ENCODE measurements at regions not wholly inside any gene's neighbourhood (a gene's known extent, or its start where the extent isn't known, plus 50 kb on each side); places are given as distances from the start of the nearest gene placed in this dataset.
"Not testable (repeated sequence)": the region's sequence is repeated elsewhere in the genome, so short reads cannot be mapped to it uniquely, and the experiment has no call there.

- intact Hi-C loops (cut with micrococcal nuclease): no loop called here
Observed at GRCh38 chr2:22056621-22057132, 932.9 kb downstream of the TDRD15 start.

DNA sequence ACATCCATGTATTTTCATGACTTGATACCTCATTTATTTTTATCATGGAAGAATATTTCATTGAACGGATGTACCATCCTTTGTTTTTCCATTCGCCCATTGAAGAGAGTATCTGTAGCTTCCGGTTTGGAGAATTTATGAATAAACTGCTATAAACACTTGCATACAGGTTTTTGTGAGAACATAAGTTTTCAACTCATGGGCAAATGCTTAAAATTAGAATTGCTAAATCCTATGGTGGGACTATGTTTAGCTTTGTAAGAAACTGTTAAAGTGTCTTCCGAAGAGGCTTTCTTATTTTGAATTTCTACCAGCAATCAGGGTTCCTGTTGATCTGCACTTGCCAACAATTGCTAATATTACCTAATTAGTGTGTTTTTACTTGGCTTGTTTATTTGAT lies 938.9 kb downstream of the TDRD15 start:
- intact Hi-C loops (cut with micrococcal nuclease): no loop called here

DNA sequence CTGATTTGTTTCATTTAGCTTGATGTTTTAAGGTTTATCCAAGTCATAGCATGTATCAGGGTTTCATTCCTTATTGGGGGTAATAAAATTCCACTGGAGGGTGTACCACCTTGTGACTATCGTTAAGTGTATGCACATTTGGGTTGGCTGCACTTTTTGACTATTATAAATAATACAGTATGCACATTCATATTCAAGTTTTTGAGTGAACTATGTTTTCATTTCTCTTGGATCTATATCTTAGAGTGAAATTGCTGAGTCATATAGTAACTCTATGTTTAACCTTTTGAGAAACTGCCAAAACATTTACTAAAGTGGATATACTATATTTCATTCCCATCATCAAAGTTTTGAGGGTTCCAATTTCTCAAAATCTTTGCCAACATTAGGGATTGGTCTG lies 952.7 kb downstream of the TDRD15 start:
- intact Hi-C loops (cut with micrococcal nuclease): no loop called here

DNA sequence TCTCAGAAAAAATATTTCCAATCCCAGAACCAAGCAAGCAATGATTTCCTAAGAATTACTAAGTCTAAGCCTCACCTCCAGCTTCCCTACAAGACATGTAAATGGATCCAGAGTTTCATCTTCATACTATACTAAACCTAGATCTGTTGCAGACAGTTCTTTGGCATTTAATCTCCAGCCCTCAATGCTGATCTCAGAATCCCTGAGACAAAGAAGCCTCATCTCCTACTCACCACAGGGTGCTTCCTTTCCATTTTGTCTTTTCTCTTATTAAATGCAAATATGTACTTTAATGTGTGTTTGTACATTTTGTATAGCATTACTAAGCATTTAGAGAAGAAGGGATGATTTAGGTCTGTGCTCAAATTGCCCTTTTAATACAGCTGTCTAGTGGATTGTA lies 954.9 kb downstream of the TDRD15 start:
- intact Hi-C loops (cut with micrococcal nuclease): no loop called here

DNA sequence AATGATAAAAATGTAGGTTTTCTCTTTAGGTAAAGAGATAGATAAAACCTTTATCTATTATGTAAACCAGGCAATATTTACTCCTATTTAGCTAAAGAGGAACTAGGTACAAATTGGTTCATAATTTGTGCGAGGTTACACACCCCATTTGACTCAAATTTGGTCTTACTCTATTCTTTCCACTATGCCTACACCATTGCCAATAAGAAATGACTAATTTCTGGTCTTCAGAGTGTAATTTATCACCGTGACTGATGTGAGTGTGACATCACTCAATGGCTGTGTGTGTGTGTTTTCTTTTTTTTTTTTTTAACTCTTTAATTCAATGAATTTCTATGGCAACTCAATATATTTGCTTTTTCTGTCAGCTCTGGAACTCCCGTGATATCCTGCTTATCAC lies 955.8 kb downstream of the TDRD15 start:
- intact Hi-C loops (cut with micrococcal nuclease): no loop called here

DNA sequence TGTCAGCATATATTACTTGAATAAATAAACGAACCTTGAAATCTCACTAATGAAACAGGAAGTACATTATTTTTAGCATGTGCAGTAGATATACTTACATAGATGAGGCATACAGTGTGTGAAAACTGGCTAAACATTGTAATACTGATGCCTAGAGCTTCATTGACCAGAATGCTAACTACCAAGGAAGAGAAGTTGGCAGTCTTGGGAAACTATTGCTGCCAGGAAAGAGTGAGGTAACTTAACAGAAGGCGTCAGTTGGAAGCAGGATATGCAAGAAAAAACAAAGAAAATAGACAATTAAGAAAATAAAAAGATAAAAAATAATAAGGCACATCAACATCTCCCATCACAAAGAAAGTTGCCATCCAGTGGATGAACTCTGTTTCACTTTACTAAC lies 963.0 kb downstream of the TDRD15 start:
- intact Hi-C loops (cut with micrococcal nuclease): no loop called here

- intact Hi-C loops (cut with micrococcal nuclease): not testable (repeated sequence)
Observed at GRCh38 chr2:22103617-22104016, 979.8 kb downstream of the TDRD15 start.

DNA sequence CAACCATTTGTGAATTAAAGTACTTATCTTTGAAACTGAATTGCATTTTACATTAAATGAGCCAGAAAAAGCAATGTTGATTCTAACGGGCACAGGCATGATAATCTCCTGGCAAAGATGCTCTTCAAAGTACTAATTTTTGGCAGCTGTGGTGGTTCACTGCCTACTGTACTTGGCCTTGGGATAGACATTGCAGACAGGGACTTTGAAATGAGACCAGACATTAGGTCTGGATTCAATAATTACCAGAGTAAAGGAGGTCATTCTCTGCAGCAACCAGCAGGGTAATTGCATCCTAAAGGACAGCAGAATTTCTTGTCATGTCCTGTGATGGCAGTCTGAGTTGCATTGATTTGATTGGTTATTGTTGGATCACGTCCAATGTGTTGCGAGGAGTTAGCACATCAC lies 986.5 kb downstream of the TDRD15 start:
- intact Hi-C loops (cut with micrococcal nuclease): no loop called here

DNA sequence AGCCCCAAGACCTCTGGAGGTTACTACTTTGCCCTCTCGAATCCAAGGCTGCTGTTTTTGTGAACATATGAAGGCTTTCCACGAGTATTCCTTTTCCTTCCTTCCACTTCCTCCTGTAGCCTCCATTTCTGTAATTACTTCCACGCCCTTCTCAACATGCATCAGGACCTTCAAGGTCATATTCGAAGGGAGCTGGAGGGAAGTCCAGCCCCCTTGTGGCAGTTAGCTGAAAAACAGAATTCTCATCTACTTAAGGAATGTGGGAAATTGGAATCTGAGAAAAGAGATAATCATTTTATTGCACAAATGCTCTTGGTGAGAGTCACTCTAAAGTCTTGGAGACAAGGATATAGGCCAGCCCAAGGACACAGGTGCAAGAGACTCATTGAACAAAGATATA lies 1000.2 kb downstream of the TDRD15 start:
- intact Hi-C loops (cut with micrococcal nuclease): no loop called here

DNA sequence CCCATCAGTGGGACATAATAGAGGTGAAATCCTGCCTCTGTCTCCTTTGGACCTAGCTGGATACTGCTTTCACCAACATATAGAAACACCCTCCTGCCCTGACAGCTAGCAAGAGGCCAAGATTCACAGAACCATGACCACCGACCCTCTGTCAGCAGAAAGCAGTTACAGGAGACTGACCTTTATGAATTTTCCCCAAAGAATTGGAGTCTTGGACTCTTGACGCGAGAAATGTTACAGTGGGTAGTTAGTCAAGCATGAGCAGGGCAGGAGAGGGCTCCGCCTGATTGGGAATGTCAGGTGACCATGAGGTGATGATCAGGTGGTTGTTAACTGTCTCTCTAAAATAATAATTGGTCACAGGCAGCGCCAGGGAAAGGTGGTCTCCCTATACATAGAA lies 1002.3 kb downstream of the TDRD15 start:
- intact Hi-C loops (cut with micrococcal nuclease): no loop called here

DNA sequence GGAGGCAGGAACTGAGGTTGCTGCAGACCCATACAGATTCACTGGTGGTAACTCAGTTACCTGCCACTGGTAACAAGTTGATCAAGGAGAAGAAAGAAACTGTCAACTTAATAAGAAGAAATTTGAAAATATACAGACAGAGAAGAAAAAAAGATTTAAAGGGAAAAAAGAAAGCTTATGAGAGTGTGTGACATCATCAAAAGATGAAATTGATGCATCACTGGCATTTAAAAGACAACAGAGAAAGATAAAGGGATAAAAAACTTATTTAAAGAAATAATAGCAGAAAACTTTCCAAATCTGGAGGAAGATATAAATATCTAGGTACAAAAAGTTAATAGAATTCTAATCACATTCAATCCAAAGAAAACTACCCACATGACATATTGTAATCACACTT lies 1003.2 kb downstream of the TDRD15 start:
- intact Hi-C loops (cut with micrococcal nuclease): no loop called here

DNA sequence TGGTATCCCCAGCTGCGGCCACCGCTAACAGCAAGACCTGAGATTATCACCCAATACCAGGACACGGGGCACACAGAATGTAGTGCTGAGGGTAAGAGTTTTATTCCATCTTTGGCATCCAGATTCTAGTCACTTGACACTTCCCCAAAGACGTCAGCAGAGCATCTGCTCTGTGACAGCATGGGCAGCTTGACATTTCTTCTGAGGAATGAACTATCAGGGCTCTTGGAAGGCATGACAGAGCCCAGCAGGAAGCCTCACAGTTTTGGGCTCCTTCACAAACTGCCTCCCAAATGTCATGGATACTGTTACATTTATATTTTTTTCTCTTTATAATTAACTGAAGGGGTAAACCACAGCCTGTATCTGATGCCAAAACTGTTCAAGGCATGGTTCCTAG lies 1010.7 kb downstream of the TDRD15 start:
- intact Hi-C loops (cut with micrococcal nuclease): no loop called here

GRCh38 chr2:22136446-22136845 lies 1012.7 kb downstream of the TDRD15 start:
- intact Hi-C loops (cut with micrococcal nuclease): no loop called here

GRCh38 chr2:22143840-22144239 lies 1020.1 kb downstream of the TDRD15 start:
- intact Hi-C loops (cut with micrococcal nuclease): no loop called here

GRCh38 chr2:22153931-22154613 lies 1030.3 kb downstream of the TDRD15 start:
- intact Hi-C loops (cut with micrococcal nuclease): no loop called here

GRCh38 chr2:22156661-22157060 lies 1032.9 kb downstream of the TDRD15 start:
- intact Hi-C loops (cut with micrococcal nuclease): not testable (repeated sequence)

DNA sequence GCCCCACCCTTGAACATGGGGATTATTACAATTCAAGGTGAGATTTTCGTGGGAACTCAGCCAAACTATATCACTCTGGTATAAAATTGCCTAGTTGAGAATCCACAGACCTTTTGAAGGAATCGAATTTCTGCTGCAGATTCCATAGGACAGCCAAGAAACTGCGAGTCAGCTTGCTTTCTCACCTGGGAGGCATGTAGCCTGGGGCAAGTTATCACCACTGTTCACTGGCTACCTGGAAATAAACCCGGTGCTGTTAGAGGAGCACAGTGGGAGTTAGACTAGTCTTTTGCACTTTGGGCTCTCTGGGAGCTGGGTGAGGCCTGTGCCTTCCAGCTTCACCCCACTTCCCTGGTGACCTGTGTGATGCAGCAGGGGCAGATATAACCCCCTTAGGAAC lies 1043.5 kb downstream of the TDRD15 start:
- intact Hi-C loops (cut with micrococcal nuclease): no loop called here

DNA sequence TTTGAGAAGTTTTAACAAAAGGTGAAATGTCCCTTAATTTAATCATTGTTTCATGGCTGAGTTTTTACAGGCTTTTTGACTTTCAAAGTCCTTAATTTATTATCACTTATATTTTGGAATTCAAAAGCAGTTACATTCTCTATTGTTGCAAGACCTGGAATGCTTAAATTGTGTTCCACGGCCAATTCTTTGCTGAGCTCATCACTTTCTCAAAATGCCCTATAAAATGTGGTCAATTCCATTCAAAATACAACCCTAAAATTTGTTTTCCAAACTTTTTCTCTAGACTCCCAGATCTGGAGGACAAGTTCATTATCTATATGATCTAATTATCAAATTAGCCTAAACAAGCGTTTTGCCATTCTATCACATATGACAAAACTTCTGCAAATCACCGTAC lies 1051.2 kb downstream of the TDRD15 start:
- intact Hi-C loops (cut with micrococcal nuclease): no loop called here

DNA sequence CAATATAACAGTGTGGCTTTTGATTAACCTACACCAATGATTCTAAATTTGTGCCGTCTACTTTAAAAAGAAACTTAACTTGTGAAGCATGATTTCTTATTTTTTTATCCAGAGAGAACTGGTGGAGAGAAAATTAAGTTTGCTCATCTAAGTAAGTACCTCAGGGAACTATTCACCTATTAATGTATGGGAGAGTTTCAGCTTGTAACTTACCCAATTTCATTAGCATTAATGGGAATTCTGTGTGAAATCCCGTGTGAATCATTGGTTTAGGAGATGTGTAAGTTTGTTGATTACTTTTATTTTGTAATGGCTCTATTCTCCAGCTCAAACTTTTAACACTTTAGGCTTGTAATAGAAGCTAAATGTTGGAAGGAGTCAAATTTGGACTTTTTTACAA lies 1061.5 kb downstream of the TDRD15 start:
- intact Hi-C loops (cut with micrococcal nuclease): no loop called here

GRCh38 chr2:22186261-22186828 lies 1062.6 kb downstream of the TDRD15 start:
- intact Hi-C loops (cut with micrococcal nuclease): not testable (repeated sequence)

DNA sequence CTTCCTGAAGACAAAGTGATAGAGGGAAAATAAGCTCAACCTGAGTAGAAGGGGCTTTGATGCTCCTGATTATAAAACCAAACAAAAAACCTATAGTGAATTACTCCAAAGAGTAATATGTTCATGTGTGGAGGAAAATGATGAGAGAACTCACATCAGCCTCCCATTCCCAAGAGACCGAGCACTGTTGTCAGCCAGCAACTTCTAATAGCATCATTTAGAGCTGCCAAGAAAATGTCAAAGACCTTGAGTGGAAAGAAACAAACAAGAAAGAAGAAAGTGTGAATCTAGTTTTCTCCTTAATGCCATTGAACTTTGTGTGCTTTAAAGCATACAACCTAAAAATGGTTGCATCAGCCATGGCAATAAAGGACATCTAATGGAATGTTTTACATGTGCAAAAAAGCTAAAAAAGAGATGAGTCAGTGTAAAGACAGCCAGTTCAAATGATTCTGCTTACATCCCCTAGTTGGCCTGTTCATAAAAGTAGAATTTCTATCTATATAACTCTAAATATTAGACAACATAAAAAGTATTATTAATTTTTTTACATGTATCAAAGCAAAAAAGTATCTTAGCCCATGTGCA lies 1066.2 kb downstream of the TDRD15 start:
- intact Hi-C loops (cut with micrococcal nuclease): no loop called here

DNA sequence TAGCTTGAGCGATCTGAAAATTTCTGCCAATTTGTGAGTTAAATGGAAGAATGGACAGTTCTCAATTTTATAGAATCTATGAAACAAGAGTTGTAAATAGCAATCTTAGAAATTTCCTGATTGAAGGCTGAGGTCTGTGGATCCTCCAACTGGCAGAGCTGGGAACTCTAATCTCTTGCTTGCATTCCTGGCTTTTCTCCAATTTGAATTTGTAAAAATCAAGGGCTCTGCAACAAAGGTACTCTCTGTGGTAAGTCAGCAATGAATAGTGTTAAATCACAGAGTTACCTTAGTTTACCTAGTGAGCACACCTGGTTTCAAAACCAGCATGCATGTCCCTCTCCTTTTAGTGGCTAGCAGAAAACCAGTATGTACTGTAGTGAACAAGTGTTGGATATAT lies 1070.5 kb downstream of the TDRD15 start:
- intact Hi-C loops (cut with micrococcal nuclease): no loop called here

DNA sequence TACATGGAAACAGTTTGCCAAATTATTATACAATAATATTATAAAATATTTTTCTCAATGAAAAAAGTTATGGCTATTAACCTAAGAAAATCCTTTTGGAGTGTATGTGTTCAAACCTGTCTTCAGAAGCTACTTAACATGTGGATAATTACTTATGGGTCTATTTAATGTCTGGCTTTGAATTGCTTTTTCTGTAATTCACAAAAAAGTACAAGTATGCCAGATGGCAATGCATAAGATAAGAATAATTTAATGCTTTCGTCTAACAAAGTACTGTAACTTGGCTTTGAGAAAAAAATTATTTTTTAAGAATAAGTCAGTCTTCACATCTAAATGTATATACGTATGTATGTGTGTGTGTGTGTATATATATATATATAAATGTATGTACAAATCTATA lies 1073.0 kb downstream of the TDRD15 start:
- intact Hi-C loops (cut with micrococcal nuclease): no loop called here
